HG03442 (cell line): ENCODE measurements at regions not wholly inside any gene's neighbourhood (a gene's known extent, or its start where the extent isn't known, plus 50 kb on each side); places are given as distances from the start of the nearest gene placed in this dataset.

Experiments used
- ATAC-seq: cut with Tn5 transposase; IDR thresholded peaks from one replicate; pipeline ENCODE4 v1.9.1; 2021; ENCODE audit warnings: mild to moderate bottlenecking, moderate library complexity; ENCODE audit not compliant: unreplicated experiment

- ATAC-seq, result no peak
Measured at GRCh38 chr13:74084375-74084935, 49.7 kb downstream of the KLF12 start.

GRCh38 chr13:74082741-74083160 lies 51.5 kb downstream of the KLF12 start:
- ATAC-seq, result no peak

GRCh38 chr13:74080762-74081161 lies 53.4 kb downstream of the KLF12 start:
- ATAC-seq, result no peak

- no peak for ATAC-seq
Measured at GRCh38 chr13:74077792-74078191, 56.4 kb downstream of the KLF12 start.

GRCh38 chr13:74077375-74077774 lies 56.8 kb downstream of the KLF12 start:
- ATAC-seq, result no peak

GRCh38 chr13:74074723-74075122 lies 59.5 kb downstream of the KLF12 start:
- ATAC-seq, result no peak

GRCh38 chr13:74073274-74073673 lies 60.9 kb downstream of the KLF12 start:
- ATAC-seq, result no peak

GRCh38 chr13:74070513-74070912 lies 63.7 kb downstream of the KLF12 start:
- ATAC-seq, result no peak

- peak; percentile 38 for ATAC-seq
Measured at GRCh38 chr13:74070065-74070464, 64.1 kb downstream of the KLF12 start.

GRCh38 chr13:74068471-74068870 lies 65.7 kb downstream of the KLF12 start:
- ATAC-seq, result no peak

GRCh38 chr13:74067818-74068217 lies 66.4 kb downstream of the KLF12 start:
- ATAC-seq, result no peak

GRCh38 chr13:74066937-74067336 lies 67.3 kb downstream of the KLF12 start:
- no peak for ATAC-seq

GRCh38 chr13:74064805-74065312 lies 69.3 kb downstream of the KLF12 start:
- ATAC-seq, result no peak

- ATAC-seq, result no peak
Measured at GRCh38 chr13:74063533-74064100, 70.6 kb downstream of the KLF12 start.

GRCh38 chr13:74062933-74063332 lies 71.3 kb downstream of the KLF12 start:
- ATAC-seq, result peak; percentile 79

GRCh38 chr13:74061926-74062595 lies 72.1 kb downstream of the KLF12 start:
- ATAC-seq, result peak; percentile 76

GRCh38 chr13:74056801-74057542 lies 77.2 kb downstream of the KLF12 start:
- ATAC-seq, result no peak

- no peak for ATAC-seq
Measured at GRCh38 chr13:74052402-74052928, 81.7 kb downstream of the KLF12 start.

- ATAC-seq, result no peak
Measured at GRCh38 chr13:74048756-74049155, 85.4 kb downstream of the KLF12 start.

GRCh38 chr13:74047931-74048600 lies 86.1 kb downstream of the KLF12 start:
- ATAC-seq, result no peak

- no peak for ATAC-seq
Measured at GRCh38 chr13:74046431-74046830, 87.8 kb downstream of the KLF12 start.
